RWPE1 (cell line): ENCODE measurements at regions not wholly inside any gene's neighbourhood (a gene's known extent, or its start where the extent isn't known, plus 50 kb on each side); places are given as distances from the start of the nearest gene placed in this dataset.
"Not testable (repeated sequence)": the region's sequence is repeated elsewhere in the genome, so short reads cannot be mapped to it uniquely, and the experiment has no call there.

Experiments used
- CTCF ChIA-PET: fragments of 350-600 bp; sonication (Branson Sonifier 250); formaldehyde crosslinking; extraction: SDS; loops from one replicate; lab custom pipeline; 2021; lab: Yijun Ruan, JAX
- POLR2A ChIA-PET: fragments of 400-600 bp; formaldehyde crosslinking; extraction: SDS; loops from one replicate; lab custom pipeline; 2020; ENCODE audit warnings: antibody characterized with exemption; ENCODE audit not compliant: low non-redundant PET; lab: Yijun Ruan, JAX
- DNase-seq: peaks from one replicate; pipeline ENCODE4 v3.0.0; 2012; ENCODE audit warnings: low spot score
- H3K27ac ChIP-seq: fragments of 450-650 bp; 2 replicates; pipeline ENCODE4 v1.5.1; 2017
- TF ChIP-seq, protein P1 (sequence below): fragments of 450-650 bp; conservative IDR thresholded peaks from 2 replicates; pipeline ENCODE4 v1.5.1; 2017; ENCODE audit warnings: low read depth, mild to moderate bottlenecking

DNA sequence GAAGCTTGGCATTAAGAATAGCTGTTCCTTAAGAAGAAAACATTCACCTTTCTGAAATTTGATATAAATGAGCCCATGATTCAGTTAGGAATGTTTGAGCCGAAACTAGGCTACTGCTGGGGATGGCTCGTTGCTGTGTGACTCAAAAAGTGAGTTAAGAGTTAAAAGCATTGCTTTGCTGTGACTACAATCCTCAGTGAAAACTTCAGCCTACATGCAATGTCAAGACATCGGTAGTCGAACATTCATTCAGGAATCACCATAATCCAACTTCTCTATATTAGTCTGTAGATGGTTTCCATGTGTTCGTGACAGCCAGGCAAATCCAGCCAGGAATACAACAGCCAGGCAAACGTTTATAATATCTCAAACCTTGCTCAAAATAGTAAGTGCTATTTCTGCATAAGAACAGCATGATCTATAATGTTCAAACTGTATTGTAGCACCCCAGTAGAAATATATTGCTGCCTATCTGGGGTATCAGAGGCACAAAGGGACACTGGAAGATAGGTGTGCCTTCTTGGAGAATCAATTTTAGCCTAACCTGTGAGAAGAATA, 1225.1 kb downstream of the CDH8 start:
- ChIA-PET CTCF (no interaction called here), POLR2A (no interaction called here)
- TF ChIP-seq, protein P1, sequence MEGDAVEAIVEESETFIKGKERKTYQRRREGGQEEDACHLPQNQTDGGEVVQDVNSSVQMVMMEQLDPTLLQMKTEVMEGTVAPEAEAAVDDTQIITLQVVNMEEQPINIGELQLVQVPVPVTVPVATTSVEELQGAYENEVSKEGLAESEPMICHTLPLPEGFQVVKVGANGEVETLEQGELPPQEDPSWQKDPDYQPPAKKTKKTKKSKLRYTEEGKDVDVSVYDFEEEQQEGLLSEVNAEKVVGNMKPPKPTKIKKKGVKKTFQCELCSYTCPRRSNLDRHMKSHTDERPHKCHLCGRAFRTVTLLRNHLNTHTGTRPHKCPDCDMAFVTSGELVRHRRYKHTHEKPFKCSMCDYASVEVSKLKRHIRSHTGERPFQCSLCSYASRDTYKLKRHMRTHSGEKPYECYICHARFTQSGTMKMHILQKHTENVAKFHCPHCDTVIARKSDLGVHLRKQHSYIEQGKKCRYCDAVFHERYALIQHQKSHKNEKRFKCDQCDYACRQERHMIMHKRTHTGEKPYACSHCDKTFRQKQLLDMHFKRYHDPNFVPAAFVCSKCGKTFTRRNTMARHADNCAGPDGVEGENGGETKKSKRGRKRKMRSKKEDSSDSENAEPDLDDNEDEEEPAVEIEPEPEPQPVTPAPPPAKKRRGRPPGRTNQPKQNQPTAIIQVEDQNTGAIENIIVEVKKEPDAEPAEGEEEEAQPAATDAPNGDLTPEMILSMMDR, result no peak
- H3K27ac ChIP-seq, result no peak overlapping the region
- DNase-seq, result no peak

DNA sequence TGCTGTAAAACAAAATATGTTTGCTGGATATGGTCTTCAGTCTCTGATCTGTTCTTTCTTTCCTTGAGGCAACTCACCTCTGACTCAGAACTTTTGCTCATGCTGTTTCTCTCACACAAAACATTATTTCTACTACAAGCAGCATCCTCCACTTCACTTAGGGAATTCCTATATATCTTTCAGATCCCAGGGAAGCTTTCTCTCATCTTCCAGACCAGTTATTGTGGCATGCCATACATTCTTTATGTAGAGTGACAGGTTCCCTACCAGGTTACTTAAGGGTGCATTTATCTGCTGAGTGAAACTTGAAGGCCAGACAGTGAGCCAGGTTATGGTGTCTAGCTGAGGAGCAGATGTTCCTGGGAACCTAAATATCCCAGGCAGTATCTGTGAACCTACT, 1226.0 kb downstream of the CDH8 start:
- TF ChIP-seq, protein P1, result no peak
- POLR2A ChIA-PET, result no interaction called here
- CTCF ChIA-PET, result no interaction called here
- H3K27ac ChIP-seq, result no peak overlapping the region
- DNase-seq, result no peak

DNA sequence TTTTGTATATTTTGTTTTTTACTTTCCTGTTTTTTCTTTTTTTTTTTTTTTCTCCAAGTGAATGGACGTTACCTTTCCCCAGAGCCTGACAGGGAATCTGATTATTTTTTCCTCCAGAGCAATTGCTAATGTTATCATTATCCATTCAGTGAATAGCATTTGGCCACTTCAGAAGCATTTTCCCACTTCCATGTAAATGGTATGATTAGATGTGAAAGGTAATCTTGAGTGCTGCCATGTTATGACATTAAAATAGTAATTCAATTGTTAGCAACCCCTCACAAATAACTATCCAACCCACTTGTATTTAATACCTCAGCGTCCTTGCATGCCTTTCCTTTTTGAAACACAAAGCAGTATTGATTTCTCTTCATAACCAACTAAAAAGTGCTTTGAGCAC, 1243.8 kb downstream of the CDH8 start:
- TF ChIP-seq, protein P1, result no peak
- POLR2A ChIA-PET, result no interaction called here
- H3K27ac ChIP-seq, result no peak overlapping the region
- no peak for DNase-seq
- CTCF ChIA-PET, result no interaction called here

DNA sequence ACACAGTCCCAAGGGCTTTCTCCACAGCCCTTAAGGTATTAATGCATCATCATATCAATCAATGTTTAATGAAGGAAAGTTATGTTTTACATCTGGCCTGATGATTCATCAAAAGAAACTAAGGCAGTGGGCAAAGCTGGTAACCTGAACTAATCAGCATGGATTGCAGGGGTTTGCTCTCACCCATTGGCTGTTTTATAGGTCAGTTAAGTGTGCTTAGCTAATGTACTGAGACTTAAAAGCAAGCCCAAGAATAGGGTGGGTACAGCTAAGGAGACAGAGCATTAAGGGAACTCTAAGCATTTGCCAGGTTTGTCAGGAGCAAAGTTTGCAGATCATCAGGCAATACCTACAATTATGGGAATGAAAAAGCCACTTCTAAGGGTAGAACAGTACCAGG, 1247.6 kb downstream of the CDH8 start:
- H3K27ac ChIP-seq, result no peak overlapping the region
- DNase-seq, result no peak
- CTCF ChIA-PET, result interaction anchor here (0.5 kb wide), 2 partner anchors 301 to 1380 kb away, joined by 3 to 5 read pairs; no protein-coding TSS in a partner anchor
- TF ChIP-seq, protein P1, result no peak
- POLR2A ChIA-PET, result no interaction called here

DNA sequence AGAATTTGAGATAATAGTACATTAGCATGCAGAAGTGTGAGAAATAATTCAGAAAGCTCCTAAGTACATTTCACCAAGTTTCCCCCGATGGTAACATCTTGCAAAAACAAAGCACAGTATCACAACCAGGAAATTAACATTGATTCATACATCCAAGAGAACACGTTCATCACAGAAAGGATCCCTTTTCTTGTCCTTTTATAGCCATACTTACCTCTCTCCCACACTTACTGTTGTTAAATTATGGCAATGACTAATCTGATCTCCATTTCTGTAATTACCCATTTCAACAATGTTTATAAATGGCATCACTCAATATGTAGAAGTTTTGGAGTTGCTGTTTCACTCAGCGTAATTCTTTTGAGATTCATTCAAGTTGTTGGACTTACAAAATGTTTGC, 1260.0 kb downstream of the CDH8 start:
- POLR2A ChIA-PET, result no interaction called here

DNA sequence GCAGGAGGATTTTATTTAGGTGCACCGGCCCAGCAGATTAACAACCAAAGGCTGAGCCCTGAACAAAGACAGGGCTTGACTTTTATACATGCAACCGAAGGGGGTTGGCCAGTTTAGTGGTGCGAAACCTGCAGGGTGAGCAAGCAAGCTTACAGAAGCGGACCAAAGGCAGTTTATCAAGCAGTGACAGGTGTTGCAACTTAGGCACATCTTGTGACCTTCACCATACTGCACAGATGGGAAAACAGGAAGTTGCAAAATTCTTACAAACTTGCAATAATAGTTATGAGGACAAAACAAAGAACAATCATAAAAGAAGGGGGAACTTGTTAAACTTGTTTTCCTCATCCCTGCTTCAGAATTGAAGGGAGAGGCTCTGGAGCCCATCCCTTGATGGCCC, 1265.1 kb downstream of the CDH8 start:
- no peak overlapping the region for H3K27ac ChIP-seq
- TF ChIP-seq, protein P1, result no peak
- CTCF ChIA-PET, result no interaction called here
- no peak for DNase-seq
- POLR2A ChIA-PET, result no interaction called here

More for the DNA sequence above, 1260.0 kb downstream of the CDH8 start:
- CTCF ChIA-PET, result no interaction called here
- TF ChIP-seq, protein P1, result no peak
- DNase-seq, result no peak
- H3K27ac ChIP-seq, result no peak overlapping the region

DNA sequence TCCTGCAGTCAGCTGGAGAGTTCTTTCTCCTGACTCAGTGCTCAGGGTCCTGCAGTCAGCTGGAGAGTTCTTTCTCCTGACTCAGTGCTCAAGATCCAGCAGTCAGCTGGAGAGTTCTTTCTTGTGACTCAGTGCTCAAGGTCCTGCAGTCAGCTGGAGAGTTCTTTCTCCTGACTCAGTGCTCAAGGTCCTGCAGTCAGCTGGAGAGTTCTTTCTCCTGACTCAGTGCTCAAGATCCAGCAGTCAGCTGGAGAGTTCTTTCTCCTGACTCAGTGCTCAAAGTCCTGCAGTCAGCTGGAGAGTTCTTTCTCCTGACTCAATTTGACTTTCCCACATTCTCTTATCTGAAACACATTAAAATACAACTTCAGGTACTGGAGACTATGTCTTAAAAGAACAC, 1265.9 kb downstream of the CDH8 start:
- H3K27ac ChIP-seq, POLR2A ChIA-PET, CTCF ChIA-PET, DNase-seq: not testable (repeated sequence)
